ENCODE measurements at regions not wholly inside any gene's neighbourhood (a gene's known extent, or its start where the extent isn't known, plus 50 kb on each side); places are given as distances from the start of the nearest gene placed in this dataset.

DNA sequence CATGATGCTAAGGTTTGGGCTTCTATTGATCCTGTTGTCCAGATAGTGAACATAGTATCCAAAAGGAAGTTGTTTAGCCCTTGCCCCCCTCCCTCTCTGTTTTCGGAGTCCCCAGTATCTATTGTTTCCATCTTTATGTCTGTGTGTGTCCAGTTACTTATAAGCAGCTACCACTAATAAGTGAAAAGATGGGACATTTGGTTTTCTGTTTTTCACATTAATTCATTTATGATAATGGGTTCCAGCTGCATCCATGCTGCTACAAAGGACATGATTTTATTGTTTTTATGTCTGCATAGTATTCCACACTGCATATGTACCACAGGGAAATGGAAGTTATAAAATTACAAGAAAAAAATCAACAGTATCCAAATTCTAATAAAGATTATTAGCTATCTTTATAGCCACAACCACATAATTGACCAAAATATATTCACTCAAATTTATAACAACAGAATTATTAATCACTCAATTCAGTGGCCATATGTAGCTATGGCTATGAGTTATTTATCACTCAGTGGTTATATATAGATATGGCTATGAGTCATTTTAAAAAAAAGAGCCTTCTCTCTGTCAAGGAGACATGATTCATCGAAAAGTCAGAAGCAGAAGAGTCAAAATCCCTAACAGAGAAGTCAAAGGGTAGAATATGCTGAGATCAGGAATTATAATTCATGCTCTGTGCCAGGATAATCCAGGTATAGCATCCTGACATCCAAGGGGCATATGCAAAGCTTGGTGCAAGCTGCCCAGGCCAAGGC lies 367.5 kb downstream of the DEPDC1B start:
- no peak for DNase-seq

DNA sequence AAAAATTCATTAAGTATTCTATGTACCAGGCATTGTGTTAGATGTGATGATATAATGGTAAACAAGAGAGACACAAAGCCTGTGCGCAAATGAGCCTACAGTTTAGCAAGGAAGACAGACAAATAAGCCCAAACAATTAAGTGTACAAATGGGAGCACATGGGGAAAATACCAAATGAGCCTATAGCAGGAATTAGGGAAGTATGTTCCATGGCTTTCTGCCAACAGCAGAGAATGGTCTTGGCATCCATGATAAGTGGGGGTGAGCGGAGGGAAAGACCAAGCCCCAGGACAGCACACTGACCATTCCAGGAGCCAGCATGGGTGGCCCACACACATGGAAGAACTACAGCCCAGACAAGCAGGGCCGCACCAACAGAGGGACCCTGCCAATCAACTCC lies 369.7 kb downstream of the DEPDC1B start:
- no peak for DNase-seq

GRCh38 chr5:60325870-60326269 lies 374.1 kb downstream of the DEPDC1B start:
- no peak for DNase-seq

GRCh38 chr5:60323596-60323995 lies 376.4 kb downstream of the DEPDC1B start:
- DNase-seq = no peak

DNA sequence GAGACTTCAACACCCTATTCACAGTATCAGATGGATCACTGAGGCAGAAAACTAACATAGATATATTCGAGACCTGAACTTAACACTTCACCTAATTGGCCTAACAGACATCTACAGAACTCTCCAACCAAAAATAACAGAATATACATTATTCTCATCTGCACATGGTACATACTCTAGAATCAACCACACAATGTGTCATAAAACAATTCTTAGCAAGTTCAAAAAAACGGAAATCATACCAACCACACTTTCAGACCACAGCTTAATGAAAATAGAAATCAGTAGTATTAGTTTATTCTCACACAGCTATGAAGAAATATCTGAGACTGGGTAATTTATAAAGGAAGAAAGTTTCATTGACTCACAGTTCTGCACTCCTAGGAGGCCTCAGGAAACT lies 387.9 kb downstream of the DEPDC1B start:
- no peak for DNase-seq

DNA sequence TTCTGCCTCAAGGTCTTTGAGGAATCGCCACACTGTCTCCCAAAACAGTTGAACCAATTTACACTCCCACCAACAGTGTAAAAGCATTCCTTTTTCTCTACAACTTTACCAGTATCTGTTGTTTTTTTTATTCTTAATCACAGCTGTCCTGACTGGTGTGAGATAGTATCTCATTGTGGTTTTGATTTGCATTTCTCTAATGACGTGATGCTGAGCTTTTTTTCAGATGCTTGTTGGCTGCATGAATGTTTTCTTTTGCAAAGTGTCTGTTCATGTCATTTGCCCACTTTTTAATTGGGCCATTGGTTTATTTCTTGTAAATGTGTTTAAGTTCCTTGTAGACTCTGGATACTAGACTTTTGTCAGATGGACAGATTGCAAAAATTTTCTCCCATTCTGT lies 400.0 kb downstream of the DEPDC1B start:
- no peak for DNase-seq

DNA sequence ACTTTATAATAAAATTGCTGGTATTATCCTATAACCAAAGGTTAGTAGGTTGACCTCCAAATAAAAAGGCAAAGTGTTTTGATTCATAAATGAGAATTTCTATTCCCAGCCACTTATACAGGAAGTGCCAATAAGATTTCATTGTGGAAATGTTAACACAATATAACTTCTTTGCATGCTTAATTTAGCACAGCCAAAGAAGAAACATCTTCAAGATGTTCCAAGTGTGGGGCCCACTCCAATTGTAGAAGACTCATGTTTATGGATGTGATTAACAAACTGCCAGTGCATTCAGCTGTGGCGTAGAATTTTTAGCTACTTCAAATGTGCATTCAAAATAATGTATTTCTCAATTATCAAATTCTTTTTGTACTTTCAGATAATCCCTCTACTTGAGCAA lies 402.3 kb downstream of the DEPDC1B start:
- DNase-seq = no peak

GRCh38 chr5:60295423-60295822 lies 401.9 kb upstream of the PDE4D start:
- DNase-seq = no peak

GRCh38 chr5:60293518-60293917 lies 400.0 kb upstream of the PDE4D start:
- DNase-seq = no peak

- no peak for DNase-seq
These were observed 393.7 kb upstream of the PDE4D start for GRCh38 chr5:60287174-60287771.

DNA sequence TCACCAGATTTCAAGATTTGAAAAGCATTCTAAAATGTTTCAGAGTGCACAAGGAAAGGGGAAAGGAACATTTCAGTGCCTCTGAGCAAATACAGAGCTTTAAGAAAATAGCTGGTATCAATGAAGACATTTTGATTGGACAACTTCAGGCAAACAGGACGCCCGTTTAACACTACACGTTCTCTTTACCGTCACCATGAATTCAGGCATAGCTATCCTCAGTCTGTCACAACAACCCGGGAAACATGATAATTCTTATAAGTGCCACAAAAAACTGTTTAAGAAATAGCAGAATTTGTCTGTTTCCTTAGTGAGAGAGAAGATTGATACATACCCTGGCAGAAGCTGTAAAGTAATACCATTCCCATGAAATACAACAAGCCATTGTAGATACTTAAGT lies 392.4 kb upstream of the PDE4D start:
- DNase-seq = no peak

- DNase-seq = no peak
These were observed 387.4 kb upstream of the PDE4D start for GRCh38 chr5:60280943-60281342.

GRCh38 chr5:60277941-60278340 lies 384.4 kb upstream of the PDE4D start:
- no peak for DNase-seq

DNA sequence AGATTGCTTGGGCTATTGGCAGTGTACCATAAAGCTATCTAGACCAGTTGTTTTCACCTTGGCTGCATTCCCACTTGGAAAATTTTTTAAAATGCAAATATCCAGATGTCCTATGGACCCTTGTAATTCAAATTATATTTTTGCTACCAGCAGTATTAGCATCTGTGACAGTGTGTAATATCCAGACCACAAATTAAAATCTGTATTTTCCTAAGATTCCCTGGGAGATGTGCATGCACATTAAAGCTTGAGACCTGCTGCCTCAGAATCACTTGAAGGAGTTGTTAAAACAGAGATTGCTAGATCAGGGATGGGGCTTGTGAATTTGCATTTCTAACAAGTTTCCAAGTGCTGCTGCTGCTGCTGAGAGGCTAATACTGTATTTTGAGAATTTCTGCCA lies 381.2 kb upstream of the PDE4D start:
- DNase-seq = no peak

DNA sequence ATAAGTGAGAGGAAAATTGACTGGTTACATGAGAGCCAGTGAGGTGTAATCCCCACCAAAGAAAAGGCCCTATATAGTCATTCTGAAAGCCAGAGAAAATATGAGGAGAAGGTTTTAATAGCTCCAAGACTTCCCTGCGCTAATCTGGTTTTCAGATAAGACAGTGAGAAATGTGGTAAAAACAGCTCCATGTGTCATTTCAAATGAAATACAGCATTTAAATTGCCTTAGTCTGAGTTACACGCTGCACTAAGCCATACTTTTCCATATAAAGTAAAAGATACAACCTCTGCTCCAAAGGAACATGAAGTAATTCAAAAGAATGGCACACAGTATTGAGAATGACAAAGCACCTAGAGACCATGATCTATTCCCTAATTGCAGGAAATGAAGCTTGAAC lies 378.0 kb upstream of the PDE4D start:
- no peak for DNase-seq

DNA sequence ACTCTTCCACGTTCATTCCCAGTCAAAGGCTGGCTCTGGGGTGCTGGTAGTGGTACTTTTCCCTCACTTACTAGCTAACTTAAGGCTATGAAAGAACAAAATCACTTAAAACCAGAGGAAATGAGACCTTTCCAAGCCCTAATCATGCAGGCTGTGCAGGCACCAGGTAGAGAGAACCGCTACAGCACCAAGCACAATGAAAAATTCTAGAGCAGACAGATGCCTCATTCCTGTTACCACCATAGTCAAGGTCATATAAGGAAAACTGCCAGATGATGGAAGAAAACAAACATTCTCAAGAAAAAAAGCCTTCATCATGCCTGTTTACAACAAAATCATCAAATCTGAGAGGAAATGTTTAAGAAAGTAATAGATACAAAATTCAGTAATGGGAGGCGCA lies 374.4 kb upstream of the PDE4D start:
- DNase-seq = no peak

- no peak for DNase-seq
These were observed 369.8 kb upstream of the PDE4D start for GRCh38 chr5:60263346-60263745.

- DNase-seq = no peak
These were observed 369.2 kb upstream of the PDE4D start for GRCh38 chr5:60262576-60263295.

DNA sequence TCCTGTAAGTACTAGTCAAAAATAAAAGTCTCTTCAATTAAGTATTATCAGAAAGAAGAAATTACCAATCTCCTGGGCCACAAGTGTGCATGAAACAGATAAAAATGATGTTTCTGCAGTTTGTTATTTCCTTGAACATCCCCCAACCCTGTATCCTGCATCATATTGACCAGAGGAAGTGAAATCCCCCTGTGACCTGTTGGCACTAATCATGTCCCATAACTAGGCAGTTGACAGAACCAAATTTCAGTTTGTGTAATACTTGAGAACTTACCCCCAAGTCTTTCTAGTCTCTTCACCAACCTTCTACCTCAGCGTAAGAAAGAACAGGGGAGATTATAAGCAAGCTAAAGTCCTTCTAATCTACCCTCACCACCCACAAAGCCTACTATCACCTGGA lies 368.2 kb upstream of the PDE4D start:
- DNase-seq = no peak

DNA sequence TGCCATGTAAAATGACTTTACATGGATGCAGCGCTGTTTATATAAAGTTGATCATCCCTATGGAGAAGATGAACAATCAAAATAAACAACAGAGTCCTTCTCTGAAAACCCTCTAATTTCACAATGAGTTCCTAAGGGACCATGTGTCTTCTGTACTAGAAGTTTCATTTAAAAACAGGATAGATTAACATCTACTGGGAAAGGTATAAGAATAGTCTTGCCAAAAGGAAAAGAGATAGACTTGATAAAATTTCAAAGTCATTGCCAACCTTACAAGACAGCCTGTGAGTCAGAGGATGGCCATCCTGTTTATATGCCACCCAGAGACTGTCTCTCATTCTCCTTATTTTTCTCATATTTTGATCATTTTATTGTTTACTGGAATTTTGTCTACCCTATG lies 367.1 kb upstream of the PDE4D start:
- no peak for DNase-seq

DNA sequence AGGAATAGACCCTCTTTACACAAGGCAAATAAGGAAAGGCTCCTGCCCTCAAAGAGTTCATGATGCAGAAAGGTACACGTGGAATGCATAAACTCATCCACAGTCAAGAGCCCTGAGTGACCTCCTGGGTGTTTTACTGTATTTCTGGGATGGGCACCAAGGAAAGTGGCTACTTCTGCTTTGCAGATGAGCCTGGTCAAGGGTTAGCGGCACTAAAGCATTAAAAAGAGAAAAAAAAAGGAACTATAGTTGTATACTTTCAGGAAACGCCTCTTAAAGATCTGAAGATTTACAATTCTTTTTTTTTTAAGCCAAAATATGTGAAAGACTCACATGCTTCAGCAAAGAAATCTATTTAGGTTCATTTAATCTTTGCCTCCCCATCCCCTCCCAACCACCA lies 366.2 kb upstream of the PDE4D start:
- DNase-seq = no peak

GRCh38 chr5:60257596-60258271 lies 364.2 kb upstream of the PDE4D start:
- no peak for DNase-seq

- no peak for DNase-seq
These were observed 363.0 kb upstream of the PDE4D start for GRCh38 chr5:60256546-60256945.

DNA sequence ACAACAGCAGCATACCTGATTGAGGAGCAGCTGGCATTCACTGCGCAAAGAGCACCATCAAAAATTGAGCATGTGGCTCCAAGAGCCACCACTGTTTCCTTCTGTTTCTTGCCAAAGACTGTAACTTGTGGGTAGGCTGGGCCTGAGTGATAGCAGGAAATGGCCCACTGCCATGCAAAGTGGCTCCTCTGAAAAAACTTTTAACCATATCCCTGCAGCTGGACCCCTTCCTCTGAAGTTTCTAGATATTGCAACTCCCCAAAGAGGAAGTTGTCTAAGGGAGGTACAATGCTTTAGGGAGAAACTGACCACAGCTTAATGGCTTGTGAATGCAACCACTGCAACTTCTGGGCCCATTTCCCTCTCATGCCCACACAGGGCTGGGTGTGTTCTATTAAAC lies 355.4 kb upstream of the PDE4D start:
- DNase-seq = no peak
